ENCODE measurements at regions not wholly inside any gene's neighbourhood (a gene's known extent, or its start where the extent isn't known, plus 50 kb on each side); places are given as distances from the start of the nearest gene placed in this dataset.

GRCh38 chr1:189656628-189657530 is 820.8 kb downstream of the BRINP3 start:
- TF ChIP-seq CTCF (IDR thresholded peaks at IDR 0.05; ENCODE audit: borderline replicate concordance, extremely low read depth, low read length, poor library complexity, severe bottlenecking) (no peak), EZH2 (IDR thresholded peaks at IDR 0.05; ENCODE audit: borderline replicate concordance, low read depth, low read length, severe bottlenecking) (no peak)
